ENCODE measurements at regions not wholly inside any gene's neighbourhood (a gene's known extent, or its start where the extent isn't known, plus 50 kb on each side); places are given as distances from the start of the nearest gene placed in this dataset.

- no peak for TF ChIP-seq CTCF (IDR thresholded peaks at IDR 0.05)
- TF ChIP-seq EZH2 (IDR thresholded peaks at IDR 0.05; ENCODE audit: borderline replicate concordance, insufficient read depth, low read depth, low read length, poor library complexity, severe bottlenecking), result no peak
These were observed 1221.7 kb upstream of the SPRY2 start for GRCh38 chr13:81562598-81562997.
